ENCODE measurements at regions not wholly inside any gene's neighbourhood (a gene's known extent, or its start where the extent isn't known, plus 50 kb on each side); places are given as distances from the start of the nearest gene placed in this dataset.

DNA sequence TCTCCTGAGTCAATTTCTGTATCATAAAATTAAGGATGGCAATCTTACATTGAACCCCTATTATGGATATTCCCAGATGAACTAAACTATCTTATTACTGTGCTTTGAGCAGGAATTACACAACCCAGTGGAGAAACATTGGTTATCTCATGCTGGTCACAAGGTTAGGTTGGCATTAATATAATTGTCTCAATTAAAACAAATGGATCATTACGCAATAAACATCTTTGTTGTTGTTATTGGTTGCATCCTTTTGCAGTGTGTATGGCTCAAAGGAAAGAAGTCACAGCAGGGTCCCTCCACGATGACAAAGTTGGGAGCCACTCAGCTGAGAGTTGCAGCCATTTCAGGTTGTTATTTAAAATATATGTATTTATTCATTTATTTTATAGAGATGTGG is 297.0 kb upstream of the KLF4 start:
- TF ChIP-seq EZH2 (IDR thresholded peaks at IDR 0.05; ENCODE audit: borderline replicate concordance, low read length), result no peak
- TF ChIP-seq, protein P1, sequence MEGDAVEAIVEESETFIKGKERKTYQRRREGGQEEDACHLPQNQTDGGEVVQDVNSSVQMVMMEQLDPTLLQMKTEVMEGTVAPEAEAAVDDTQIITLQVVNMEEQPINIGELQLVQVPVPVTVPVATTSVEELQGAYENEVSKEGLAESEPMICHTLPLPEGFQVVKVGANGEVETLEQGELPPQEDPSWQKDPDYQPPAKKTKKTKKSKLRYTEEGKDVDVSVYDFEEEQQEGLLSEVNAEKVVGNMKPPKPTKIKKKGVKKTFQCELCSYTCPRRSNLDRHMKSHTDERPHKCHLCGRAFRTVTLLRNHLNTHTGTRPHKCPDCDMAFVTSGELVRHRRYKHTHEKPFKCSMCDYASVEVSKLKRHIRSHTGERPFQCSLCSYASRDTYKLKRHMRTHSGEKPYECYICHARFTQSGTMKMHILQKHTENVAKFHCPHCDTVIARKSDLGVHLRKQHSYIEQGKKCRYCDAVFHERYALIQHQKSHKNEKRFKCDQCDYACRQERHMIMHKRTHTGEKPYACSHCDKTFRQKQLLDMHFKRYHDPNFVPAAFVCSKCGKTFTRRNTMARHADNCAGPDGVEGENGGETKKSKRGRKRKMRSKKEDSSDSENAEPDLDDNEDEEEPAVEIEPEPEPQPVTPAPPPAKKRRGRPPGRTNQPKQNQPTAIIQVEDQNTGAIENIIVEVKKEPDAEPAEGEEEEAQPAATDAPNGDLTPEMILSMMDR (conservative IDR thresholded peaks at IDR 0.05 in 1 of 2, IDR thresholded peaks at IDR 0.05 in 1 of 2; ENCODE audit: extremely low read depth in 1 of 2, insufficient read depth in 1 of 2, low read depth in 1 of 2, low read length in 2 of 2), result no peak
